GM12865 (cell line): ENCODE measurements at regions not wholly inside any gene's neighbourhood (a gene's known extent, or its start where the extent isn't known, plus 50 kb on each side); places are given as distances from the start of the nearest gene placed in this dataset.

Source experiments
- DNase-seq: peaks from one replicate; pipeline ENCODE4 v3.0.0; 2010; ENCODE audit warnings: low read depth
- H3K4me3 ChIP-seq: 2 replicates; pipeline ENCODE4 v1.5.1; 2011; ENCODE audit warnings: mild to moderate bottlenecking, low read depth, low read length, control low read depth
- CTCF ChIP-seq: IDR thresholded peaks from 2 replicates; pipeline ENCODE4 v1.5.1; 2011; ENCODE audit warnings: low read length, control low read depth, low read depth, inconsistent platforms; ENCODE audit not compliant: insufficient read depth; ENCODE audit errors: missing control alignments

- TF ChIP-seq CTCF = no peak
These were observed 195.7 kb downstream of the PRL start for GRCh38 chr6:22101163-22101562.

GRCh38 chr6:22102671-22103070 is 194.2 kb downstream of the PRL start:
- H3K4me3 ChIP-seq = no peak overlapping the region
- peak; percentile 63 for DNase-seq
- no peak for TF ChIP-seq CTCF

More at GRCh38 chr6:22101163-22101562, 195.7 kb downstream of the PRL start:
- DNase-seq = no peak
- no peak overlapping the region for H3K4me3 ChIP-seq

- no peak for TF ChIP-seq CTCF
- DNase-seq = no peak
These were observed 190.4 kb downstream of the PRL start for GRCh38 chr6:22106451-22106850.

GRCh38 chr6:22106961-22107360 is 189.9 kb downstream of the PRL start:
- no peak overlapping the region for H3K4me3 ChIP-seq
- no peak for TF ChIP-seq CTCF
- no peak for DNase-seq

More at GRCh38 chr6:22106451-22106850, 190.4 kb downstream of the PRL start:
- H3K4me3 ChIP-seq = no peak overlapping the region

- no peak for DNase-seq
- H3K4me3 ChIP-seq = no peak overlapping the region
- TF ChIP-seq CTCF = no peak
These were observed 188.6 kb downstream of the PRL start for GRCh38 chr6:22108199-22108598.

GRCh38 chr6:22110061-22110460 is 186.8 kb downstream of the PRL start:
- no peak for DNase-seq
- no peak overlapping the region for H3K4me3 ChIP-seq
- TF ChIP-seq CTCF = no peak

- no peak for DNase-seq
- no peak overlapping the region for H3K4me3 ChIP-seq
- no peak for TF ChIP-seq CTCF
These were observed 184.4 kb downstream of the PRL start for GRCh38 chr6:22112461-22112860.
